ENCODE measurements at regions not wholly inside any gene's neighbourhood (a gene's known extent, or its start where the extent isn't known, plus 50 kb on each side); places are given as distances from the start of the nearest gene placed in this dataset.

DNA sequence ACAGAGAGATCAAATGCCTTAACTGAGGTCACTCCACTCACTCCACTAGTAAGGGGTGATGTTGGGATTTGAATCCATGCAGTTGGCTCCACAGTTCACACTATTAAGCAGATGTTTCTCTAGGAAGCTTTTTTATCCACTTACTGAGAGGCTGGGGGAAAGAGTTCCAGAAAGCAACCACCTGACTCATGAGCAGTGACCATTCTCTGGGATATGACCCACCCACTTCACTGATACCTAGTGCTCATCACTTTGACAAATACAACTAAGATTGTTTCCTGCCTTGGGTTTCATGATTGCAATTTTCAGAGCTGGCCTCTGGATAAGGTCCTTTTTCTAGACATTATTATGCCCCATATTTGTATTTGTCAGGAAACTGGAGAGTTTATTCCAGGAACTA is 152.1 kb upstream of the PLEKHG7 start:
- Histone ChIP-seq H2AFZ (no peak overlapping the region), H3K4me2 (no peak overlapping the region), H3K9me2 (ENCODE audit: insufficient read depth) (peaks cover 28% of the 10 kb centered on the region; the same call in 1 of the 2 replicates), H3F3A (replicated peaks; ENCODE audit: low read depth) (no peaks in the 10 kb centered on the region), H3K4me3 (no peak overlapping the region), H3K27ac (ENCODE audit: low read depth) (no peak overlapping the region), H3K4me1 (ENCODE audit: insufficient read depth) (no peaks in the 10 kb centered on the region; the same call in 1 of the 2 replicates), H4K20me1 (replicated peaks; ENCODE audit: insufficient read depth) (no peaks in the 10 kb centered on the region), H3K79me2 (replicated peaks; ENCODE audit: insufficient read depth) (no peaks in the 10 kb centered on the region), H3K27me3 (ENCODE audit: insufficient read depth) (no peaks in the 10 kb centered on the region), H3K36me3 (ENCODE audit: insufficient read depth) (no peaks in the 10 kb centered on the region)
- H3K36me3 Mint-ChIP-seq (ENCODE audit: low read depth), result no peaks in the 10 kb centered on the region
- no peak for ATAC-seq
- no peaks in the 10 kb centered on the region for H3K27me3 Mint-ChIP-seq (ENCODE audit: insufficient read depth, low read depth, poor library complexity)
- no peaks in the 10 kb centered on the region; the same call in 2 of the 3 replicates for H3K4me1 Mint-ChIP-seq
- H3K9me3 Mint-ChIP-seq, result no peaks in the 10 kb centered on the region
- H3K27ac Mint-ChIP-seq, result no peak overlapping the region
- TF ChIP-seq, protein P1, sequence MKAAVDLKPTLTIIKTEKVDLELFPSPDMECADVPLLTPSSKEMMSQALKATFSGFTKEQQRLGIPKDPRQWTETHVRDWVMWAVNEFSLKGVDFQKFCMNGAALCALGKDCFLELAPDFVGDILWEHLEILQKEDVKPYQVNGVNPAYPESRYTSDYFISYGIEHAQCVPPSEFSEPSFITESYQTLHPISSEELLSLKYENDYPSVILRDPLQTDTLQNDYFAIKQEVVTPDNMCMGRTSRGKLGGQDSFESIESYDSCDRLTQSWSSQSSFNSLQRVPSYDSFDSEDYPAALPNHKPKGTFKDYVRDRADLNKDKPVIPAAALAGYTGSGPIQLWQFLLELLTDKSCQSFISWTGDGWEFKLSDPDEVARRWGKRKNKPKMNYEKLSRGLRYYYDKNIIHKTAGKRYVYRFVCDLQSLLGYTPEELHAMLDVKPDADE (IDR thresholded peaks at IDR 0.05), result no peak
- TF ChIP-seq EZH2 (IDR thresholded peaks at IDR 0.05; ENCODE audit: low read depth, unreplicated experiment) (no peak), EZH2phosphoT487 (IDR thresholded peaks at IDR 0.05; ENCODE audit: unreplicated experiment) (no peak), STAT1 (IDR thresholded peaks at IDR 0.05; ENCODE audit: unreplicated experiment) (no peak), NANOG (IDR thresholded peaks at IDR 0.05; ENCODE audit: borderline replicate concordance) (no peak), ZNF331 (CRISPR knock-in tag; IDR thresholded peaks at IDR 0.05; ENCODE audit: low read depth) (no peak), ZNF114 (CRISPR knock-in tag; IDR thresholded peaks at IDR 0.05) (no peak), CREB1 (CRISPR knock-in tag; IDR thresholded peaks at IDR 0.05; ENCODE audit: low read depth) (no peak), JUNB (IDR thresholded peaks at IDR 0.05; ENCODE audit: unreplicated experiment) (no peak), POLR2AphosphoS5 (IDR thresholded peaks at IDR 0.05; ENCODE audit: low read depth) (no peak)
- TF ChIP-seq, protein P2, sequence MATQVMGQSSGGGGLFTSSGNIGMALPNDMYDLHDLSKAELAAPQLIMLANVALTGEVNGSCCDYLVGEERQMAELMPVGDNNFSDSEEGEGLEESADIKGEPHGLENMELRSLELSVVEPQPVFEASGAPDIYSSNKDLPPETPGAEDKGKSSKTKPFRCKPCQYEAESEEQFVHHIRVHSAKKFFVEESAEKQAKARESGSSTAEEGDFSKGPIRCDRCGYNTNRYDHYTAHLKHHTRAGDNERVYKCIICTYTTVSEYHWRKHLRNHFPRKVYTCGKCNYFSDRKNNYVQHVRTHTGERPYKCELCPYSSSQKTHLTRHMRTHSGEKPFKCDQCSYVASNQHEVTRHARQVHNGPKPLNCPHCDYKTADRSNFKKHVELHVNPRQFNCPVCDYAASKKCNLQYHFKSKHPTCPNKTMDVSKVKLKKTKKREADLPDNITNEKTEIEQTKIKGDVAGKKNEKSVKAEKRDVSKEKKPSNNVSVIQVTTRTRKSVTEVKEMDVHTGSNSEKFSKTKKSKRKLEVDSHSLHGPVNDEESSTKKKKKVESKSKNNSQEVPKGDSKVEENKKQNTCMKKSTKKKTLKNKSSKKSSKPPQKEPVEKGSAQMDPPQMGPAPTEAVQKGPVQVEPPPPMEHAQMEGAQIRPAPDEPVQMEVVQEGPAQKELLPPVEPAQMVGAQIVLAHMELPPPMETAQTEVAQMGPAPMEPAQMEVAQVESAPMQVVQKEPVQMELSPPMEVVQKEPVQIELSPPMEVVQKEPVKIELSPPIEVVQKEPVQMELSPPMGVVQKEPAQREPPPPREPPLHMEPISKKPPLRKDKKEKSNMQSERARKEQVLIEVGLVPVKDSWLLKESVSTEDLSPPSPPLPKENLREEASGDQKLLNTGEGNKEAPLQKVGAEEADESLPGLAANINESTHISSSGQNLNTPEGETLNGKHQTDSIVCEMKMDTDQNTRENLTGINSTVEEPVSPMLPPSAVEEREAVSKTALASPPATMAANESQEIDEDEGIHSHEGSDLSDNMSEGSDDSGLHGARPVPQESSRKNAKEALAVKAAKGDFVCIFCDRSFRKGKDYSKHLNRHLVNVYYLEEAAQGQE (IDR thresholded peaks at IDR 0.05; ENCODE audit: unreplicated experiment), result no peak
- TF ChIP-seq, protein P3, sequence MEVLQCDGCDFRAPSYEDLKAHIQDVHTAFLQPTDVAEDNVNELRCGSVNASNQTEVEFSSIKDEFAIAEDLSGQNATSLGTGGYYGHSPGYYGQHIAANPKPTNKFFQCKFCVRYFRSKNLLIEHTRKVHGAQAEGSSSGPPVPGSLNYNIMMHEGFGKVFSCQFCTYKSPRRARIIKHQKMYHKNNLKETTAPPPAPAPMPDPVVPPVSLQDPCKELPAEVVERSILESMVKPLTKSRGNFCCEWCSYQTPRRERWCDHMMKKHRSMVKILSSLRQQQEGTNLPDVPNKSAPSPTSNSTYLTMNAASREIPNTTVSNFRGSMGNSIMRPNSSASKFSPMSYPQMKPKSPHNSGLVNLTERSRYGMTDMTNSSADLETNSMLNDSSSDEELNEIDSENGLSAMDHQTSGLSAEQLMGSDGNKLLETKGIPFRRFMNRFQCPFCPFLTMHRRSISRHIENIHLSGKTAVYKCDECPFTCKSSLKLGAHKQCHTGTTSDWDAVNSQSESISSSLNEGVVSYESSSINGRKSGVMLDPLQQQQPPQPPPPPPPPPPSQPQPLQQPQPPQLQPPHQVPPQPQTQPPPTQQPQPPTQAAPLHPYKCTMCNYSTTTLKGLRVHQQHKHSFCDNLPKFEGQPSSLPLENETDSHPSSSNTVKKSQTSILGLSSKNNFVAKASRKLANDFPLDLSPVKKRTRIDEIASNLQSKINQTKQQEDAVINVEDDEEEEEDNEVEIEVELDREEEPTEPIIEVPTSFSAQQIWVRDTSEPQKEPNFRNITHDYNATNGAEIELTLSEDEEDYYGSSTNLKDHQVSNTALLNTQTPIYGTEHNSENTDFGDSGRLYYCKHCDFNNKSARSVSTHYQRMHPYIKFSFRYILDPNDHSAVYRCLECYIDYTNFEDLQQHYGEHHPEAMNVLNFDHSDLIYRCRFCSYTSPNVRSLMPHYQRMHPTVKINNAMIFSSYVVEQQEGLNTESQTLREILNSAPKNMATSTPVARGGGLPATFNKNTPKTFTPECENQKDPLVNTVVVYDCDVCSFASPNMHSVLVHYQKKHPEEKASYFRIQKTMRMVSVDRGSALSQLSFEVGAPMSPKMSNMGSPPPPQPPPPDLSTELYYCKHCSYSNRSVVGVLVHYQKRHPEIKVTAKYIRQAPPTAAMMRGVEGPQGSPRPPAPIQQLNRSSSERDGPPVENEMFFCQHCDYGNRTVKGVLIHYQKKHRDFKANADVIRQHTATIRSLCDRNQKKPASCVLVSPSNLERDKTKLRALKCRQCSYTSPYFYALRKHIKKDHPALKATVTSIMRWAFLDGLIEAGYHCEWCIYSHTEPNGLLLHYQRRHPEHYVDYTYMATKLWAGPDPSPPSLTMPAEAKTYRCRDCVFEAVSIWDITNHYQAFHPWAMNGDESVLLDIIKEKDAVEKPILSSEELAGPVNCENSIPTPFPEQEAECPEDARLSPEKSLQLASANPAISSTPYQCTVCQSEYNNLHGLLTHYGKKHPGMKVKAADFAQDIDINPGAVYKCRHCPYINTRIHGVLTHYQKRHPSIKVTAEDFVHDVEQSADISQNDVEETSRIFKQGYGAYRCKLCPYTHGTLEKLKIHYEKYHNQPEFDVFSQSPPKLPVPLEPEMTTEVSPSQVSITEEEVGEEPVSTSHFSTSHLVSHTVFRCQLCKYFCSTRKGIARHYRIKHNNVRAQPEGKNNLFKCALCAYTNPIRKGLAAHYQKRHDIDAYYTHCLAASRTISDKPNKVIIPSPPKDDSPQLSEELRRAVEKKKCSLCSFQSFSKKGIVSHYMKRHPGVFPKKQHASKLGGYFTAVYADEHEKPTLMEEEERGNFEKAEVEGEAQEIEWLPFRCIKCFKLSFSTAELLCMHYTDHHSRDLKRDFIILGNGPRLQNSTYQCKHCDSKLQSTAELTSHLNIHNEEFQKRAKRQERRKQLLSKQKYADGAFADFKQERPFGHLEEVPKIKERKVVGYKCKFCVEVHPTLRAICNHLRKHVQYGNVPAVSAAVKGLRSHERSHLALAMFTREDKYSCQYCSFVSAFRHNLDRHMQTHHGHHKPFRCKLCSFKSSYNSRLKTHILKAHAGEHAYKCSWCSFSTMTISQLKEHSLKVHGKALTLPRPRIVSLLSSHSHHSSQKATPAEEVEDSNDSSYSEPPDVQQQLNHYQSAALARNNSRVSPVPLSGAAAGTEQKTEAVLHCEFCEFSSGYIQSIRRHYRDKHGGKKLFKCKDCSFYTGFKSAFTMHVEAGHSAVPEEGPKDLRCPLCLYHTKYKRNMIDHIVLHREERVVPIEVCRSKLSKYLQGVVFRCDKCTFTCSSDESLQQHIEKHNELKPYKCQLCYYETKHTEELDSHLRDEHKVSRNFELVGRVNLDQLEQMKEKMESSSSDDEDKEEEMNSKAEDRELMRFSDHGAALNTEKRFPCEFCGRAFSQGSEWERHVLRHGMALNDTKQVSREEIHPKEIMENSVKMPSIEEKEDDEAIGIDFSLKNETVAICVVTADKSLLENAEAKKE (CRISPR knock-in tag; IDR thresholded peaks at IDR 0.05), result no peak
- TF ChIP-seq, protein P4, sequence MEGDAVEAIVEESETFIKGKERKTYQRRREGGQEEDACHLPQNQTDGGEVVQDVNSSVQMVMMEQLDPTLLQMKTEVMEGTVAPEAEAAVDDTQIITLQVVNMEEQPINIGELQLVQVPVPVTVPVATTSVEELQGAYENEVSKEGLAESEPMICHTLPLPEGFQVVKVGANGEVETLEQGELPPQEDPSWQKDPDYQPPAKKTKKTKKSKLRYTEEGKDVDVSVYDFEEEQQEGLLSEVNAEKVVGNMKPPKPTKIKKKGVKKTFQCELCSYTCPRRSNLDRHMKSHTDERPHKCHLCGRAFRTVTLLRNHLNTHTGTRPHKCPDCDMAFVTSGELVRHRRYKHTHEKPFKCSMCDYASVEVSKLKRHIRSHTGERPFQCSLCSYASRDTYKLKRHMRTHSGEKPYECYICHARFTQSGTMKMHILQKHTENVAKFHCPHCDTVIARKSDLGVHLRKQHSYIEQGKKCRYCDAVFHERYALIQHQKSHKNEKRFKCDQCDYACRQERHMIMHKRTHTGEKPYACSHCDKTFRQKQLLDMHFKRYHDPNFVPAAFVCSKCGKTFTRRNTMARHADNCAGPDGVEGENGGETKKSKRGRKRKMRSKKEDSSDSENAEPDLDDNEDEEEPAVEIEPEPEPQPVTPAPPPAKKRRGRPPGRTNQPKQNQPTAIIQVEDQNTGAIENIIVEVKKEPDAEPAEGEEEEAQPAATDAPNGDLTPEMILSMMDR (conservative IDR thresholded peaks at IDR 0.05; ENCODE audit: low read depth in 2 of 2), result no peak
- DNase-seq (ENCODE audit: low spot score), result no peak
- H3K4me3 Mint-ChIP-seq, result no peak overlapping the region

All from GM23338 (cell line).